CD14-positive monocyte (primary cell): ENCODE measurements at regions not wholly inside any gene's neighbourhood (a gene's known extent, or its start where the extent isn't known, plus 50 kb on each side); places are given as distances from the start of the nearest gene placed in this dataset.

Source experiments
- DNase-seq, 3 donors: peaks; one replicate each; pipeline ENCODE4 v3.0.0-alpha.2; 2011 to 2022
- H2AFZ ChIP-seq: 2 replicates; pipeline ENCODE4 v1.6.0; 2012; ENCODE audit warnings: mild to moderate bottlenecking, low read depth, low read length, inconsistent platforms; ENCODE audit not compliant: insufficient read depth, poor library complexity, severe bottlenecking
- H3K27ac ChIP-seq, 2 donors: 1 replicate in 1 of 2; 2 replicates in 1 of 2; pipeline ENCODE4 v1.5.1; 2012 to 2013; ENCODE audit warnings: low read length in 2 of 2, control low read depth in 1 of 2, inconsistent platforms in 1 of 2, low read depth in 1 of 2, mild to moderate bottlenecking in 1 of 2
- H3K27me3 ChIP-seq, 2 donors: one replicate each; pipeline versions ENCODE4 v1.6.0 to v1.6.1; 2011 to 2013; ENCODE audit warnings: low read length in 2 of 2; ENCODE audit not compliant: control insufficient read depth in 2 of 2, insufficient read depth in 2 of 2
- H3K36me3 ChIP-seq, 2 donors: replicated peaks in 1 of 2; 1 replicate in 1 of 2; 2 replicates in 1 of 2; pipeline versions ENCODE4 v1.5.1 to v1.6.1; 2012 to 2013; ENCODE audit warnings: low read length in 2 of 2, control low read depth in 1 of 2, inconsistent platforms in 1 of 2, mild to moderate bottlenecking in 1 of 2; ENCODE audit not compliant: insufficient read depth in 2 of 2, control insufficient read depth in 1 of 2
- H3K4me1 ChIP-seq, 2 donors: 1 replicate in 1 of 2; 2 replicates in 1 of 2; pipeline versions ENCODE4 v1.5.1 to v1.6.1; 2012 to 2013; ENCODE audit warnings: low read length in 2 of 2, control low read depth in 1 of 2, inconsistent platforms in 1 of 2, mild to moderate bottlenecking in 1 of 2, moderate library complexity in 1 of 2; ENCODE audit not compliant: insufficient read depth in 2 of 2, control insufficient read depth in 1 of 2
- H3K4me2 ChIP-seq: replicated peaks from 2 replicates; pipeline ENCODE3; 2012; ENCODE audit warnings: low read length, moderate library complexity, mild to moderate bottlenecking; ENCODE audit not compliant: poor library complexity, severe bottlenecking; ENCODE audit errors: extremely low read depth
- H3K4me3 ChIP-seq, 3 experiments: fragments of 200-600 bp in 1 of 3; sonication (generic) in 1 of 3; replicated peaks in 1 of 3; 1 replicate in 2 of 3; 2 replicates in 1 of 3; pipeline ENCODE4 v1.5.1; 2011 to 2013; ENCODE audit warnings: low read length in 3 of 3, mild to moderate bottlenecking in 3 of 3, control low read depth in 2 of 3, low read depth in 2 of 3, inconsistent platforms in 1 of 3, moderate library complexity in 1 of 3
- H3K79me2 ChIP-seq: 2 replicates; pipeline ENCODE4 v1.6.0; 2012; ENCODE audit warnings: mild to moderate bottlenecking, control low read depth, inconsistent platforms, low read length, moderate library complexity; ENCODE audit not compliant: insufficient read depth
- H3K9ac ChIP-seq: 2 replicates; pipeline ENCODE4 v1.6.0; 2017; ENCODE audit warnings: low read length, mild to moderate bottlenecking; ENCODE audit not compliant: insufficient read depth, poor library complexity, severe bottlenecking
- H3K9me3 ChIP-seq, 2 donors: replicated peaks in 1 of 2; 1 replicate in 1 of 2; 2 replicates in 1 of 2; pipeline versions ENCODE4 v1.5.1 to v1.6.1; 2012 to 2013; ENCODE audit warnings: low read length in 2 of 2, control low read depth in 1 of 2; ENCODE audit not compliant: control insufficient read depth in 1 of 2, insufficient read depth in 1 of 2
- H4K20me1 ChIP-seq: 2 replicates; pipeline ENCODE4 v1.6.0; 2012; ENCODE audit warnings: mild to moderate bottlenecking, low read length, control low read depth, moderate library complexity; ENCODE audit not compliant: insufficient read depth
- H3K27ac Mint-ChIP-seq, 7 donors: one replicate each; pipeline ENCODE4 v1.8.0; 2020; ENCODE audit warnings: mild to moderate bottlenecking in 7 of 7, mixed read lengths in 7 of 7, moderate library complexity in 6 of 7, inconsistent platforms in 2 of 7
- H3K27me3 Mint-ChIP-seq, 3 donors: one replicate each; pipeline ENCODE4 v1.8.0; 2021 to 2022; ENCODE audit warnings: low read depth in 3 of 3, mild to moderate bottlenecking in 3 of 3, mixed read lengths in 3 of 3, moderate library complexity in 3 of 3, inconsistent platforms in 1 of 3
- H3K36me3 Mint-ChIP-seq, 2 donors: one replicate each; pipeline ENCODE4 v1.8.0; 2020; ENCODE audit warnings: mixed read lengths in 2 of 2, inconsistent platforms in 1 of 2, mild to moderate bottlenecking in 1 of 2
- H3K4me1 Mint-ChIP-seq: one replicate; pipeline ENCODE4 v1.8.0; 2020; ENCODE audit warnings: mild to moderate bottlenecking, mixed read lengths
- H3K4me3 Mint-ChIP-seq, 2 donors: one replicate each; pipeline ENCODE4 v1.8.0; 2020; ENCODE audit warnings: mild to moderate bottlenecking in 2 of 2, mixed read lengths in 2 of 2, moderate library complexity in 1 of 2
- H3K9me3 Mint-ChIP-seq, 7 donors: one replicate each; pipeline ENCODE4 v1.8.0; 2020 to 2022; ENCODE audit warnings: mixed read lengths in 7 of 7, mild to moderate bottlenecking in 6 of 7, moderate library complexity in 6 of 7, inconsistent platforms in 2 of 7
- WGBS: methylation state at CpG from one replicate; pipeline ENCODE4 v1.1.5; 2013; ENCODE audit warnings: missing lambda C conversion rate; ENCODE audit not compliant: insufficient coverage; 5-methylcytosine and 5-hydroxymethylcytosine counted together
- intact Hi-C, 2 donors: fragments of 100-400 bp; cut with micrococcal nuclease; formaldehyde crosslinking; loops; one replicate each; pipeline versions ENCODE4 v1.15.0 to v1.15.1; 2023
- TF ChIP-seq, protein P1 (sequence below): fragments of 200-600 bp; IDR thresholded peaks from one replicate; pipeline ENCODE4 v1.8.0; 2022; ENCODE audit warnings: antibody characterized with exemption, mild to moderate bottlenecking

DNA sequence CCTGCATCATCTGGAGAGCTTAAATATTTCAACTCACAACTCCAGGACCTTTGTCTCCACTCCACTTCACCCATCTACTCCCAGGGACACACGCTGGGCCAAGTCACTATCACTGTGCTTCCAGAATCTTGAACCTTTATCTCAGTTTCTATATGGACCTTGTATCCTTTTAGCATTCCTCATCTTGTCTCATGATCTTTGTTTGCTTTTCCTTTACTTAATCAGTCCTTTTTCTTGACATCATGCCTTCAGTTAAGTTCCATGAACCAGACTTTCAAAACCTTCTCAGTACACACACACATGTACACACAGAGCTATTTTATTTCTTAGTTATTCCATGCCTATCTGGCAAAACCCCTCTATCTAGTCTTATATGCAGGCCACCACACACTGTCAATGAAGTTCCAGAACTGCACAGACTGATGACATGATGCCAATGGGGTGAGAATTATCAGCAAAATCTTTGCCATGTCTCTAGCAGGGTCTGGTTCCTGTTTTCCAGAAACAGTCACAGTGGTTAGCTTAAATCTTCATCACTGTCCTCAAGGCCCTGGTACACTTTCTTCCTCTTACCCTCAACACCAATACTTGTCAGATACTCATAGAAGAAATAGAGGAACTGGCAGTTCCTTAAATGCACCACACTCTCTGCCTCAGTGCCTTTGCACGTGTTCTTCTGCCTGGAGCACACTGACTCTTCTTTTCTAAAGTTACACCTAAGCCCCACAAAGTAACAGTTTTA lies 77.6 kb upstream of the STARD13 start:
- Mint-ChIP-seq H3K4me3 (no peak overlapping the region), H3K36me3 (peaks cover 0 to 1% of the 10 kb centered on the region in 2 donors), H3K9me3 (peaks cover 3 to 10% (median 6%) of the 10 kb centered on the region in 7 donors), H3K27ac (peak overlapping the region; percentile 75 to 93 (median 85)), H3K27me3 (peaks cover 2 to 3% (median 2%) of the 10 kb centered on the region in 3 donors), H3K4me1 (peaks cover 32% of the 10 kb centered on the region)
- Histone ChIP-seq H3K27ac (peak overlapping the region; percentile 13 to 78), H3K79me2 (no peaks in the 10 kb centered on the region), H3K9ac (no peak overlapping the region), H3K27me3 (no peaks in the 10 kb centered on the region), H2AFZ (no peak overlapping the region), H3K4me2 (no peak overlapping the region), H3K36me3 (no peaks in the 10 kb centered on the region), H3K4me1 (peaks cover 23 to 25% of the 10 kb centered on the region in 2 donors), H3K4me3 (no peak overlapping the region), H4K20me1 (no peaks in the 10 kb centered on the region), H3K9me3 (no peaks in the 10 kb centered on the region)
- DNase-seq, result peak; percentile 85 to 91 (median 87)
- intact Hi-C loops, result loop anchor here in 1 of 2 donors (10.0 kb wide), 1 partner anchor 362 kb away; no protein-coding TSS in a partner anchor
- 100% methylated on average over 1 of the region's 2 CpGs for WGBS
- TF ChIP-seq, protein P1, sequence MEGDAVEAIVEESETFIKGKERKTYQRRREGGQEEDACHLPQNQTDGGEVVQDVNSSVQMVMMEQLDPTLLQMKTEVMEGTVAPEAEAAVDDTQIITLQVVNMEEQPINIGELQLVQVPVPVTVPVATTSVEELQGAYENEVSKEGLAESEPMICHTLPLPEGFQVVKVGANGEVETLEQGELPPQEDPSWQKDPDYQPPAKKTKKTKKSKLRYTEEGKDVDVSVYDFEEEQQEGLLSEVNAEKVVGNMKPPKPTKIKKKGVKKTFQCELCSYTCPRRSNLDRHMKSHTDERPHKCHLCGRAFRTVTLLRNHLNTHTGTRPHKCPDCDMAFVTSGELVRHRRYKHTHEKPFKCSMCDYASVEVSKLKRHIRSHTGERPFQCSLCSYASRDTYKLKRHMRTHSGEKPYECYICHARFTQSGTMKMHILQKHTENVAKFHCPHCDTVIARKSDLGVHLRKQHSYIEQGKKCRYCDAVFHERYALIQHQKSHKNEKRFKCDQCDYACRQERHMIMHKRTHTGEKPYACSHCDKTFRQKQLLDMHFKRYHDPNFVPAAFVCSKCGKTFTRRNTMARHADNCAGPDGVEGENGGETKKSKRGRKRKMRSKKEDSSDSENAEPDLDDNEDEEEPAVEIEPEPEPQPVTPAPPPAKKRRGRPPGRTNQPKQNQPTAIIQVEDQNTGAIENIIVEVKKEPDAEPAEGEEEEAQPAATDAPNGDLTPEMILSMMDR, result no peak

DNA sequence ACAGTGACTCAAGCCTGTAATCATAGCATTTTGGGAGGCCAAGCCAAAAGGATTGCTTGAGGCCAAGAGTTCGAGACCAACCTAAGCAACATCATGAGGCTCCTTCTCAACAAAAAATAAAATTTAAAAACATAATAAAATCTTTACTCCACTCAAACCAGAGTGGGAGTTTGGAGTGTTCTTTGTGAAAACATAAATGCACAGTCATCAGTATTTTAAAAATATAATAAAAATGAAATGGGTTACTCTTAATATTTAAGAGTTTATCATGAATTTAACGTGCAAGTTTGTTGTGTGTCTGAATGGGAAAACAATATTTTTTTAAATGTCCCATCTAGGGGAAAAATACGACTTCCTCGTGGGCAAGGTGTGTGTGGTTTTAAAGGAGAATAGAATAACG lies 78.6 kb upstream of the STARD13 start:
- Histone ChIP-seq H3K36me3 (no peaks in the 10 kb centered on the region), H4K20me1 (no peaks in the 10 kb centered on the region), H2AFZ (no peak overlapping the region), H3K4me3 (no peak overlapping the region), H3K79me2 (no peaks in the 10 kb centered on the region), H3K4me2 (no peak overlapping the region), H3K9me3 (no peaks in the 10 kb centered on the region), H3K9ac (no peak overlapping the region), H3K27ac (peak overlapping the region in 1 of 2 donors; percentile 78), H3K27me3 (no peaks in the 10 kb centered on the region), H3K4me1 (peaks cover 25 to 26% of the 10 kb centered on the region in 2 donors)
- Mint-ChIP-seq H3K9me3 (peaks cover 1 to 10% (median 6%) of the 10 kb centered on the region in 7 donors), H3K27ac (peak overlapping the region in 3 of 7 donors; percentile 46 to 85 (median 54)), H3K4me1 (peaks cover 33% of the 10 kb centered on the region), H3K4me3 (no peak overlapping the region), H3K36me3 (peaks cover 0 to 1% of the 10 kb centered on the region in 2 donors), H3K27me3 (peaks cover 0 to 3% (median 2%) of the 10 kb centered on the region in 3 donors)
- intact Hi-C loops, result loop anchor here in 1 of 2 donors (10.0 kb wide), 1 partner anchor 361 kb away; no protein-coding TSS in a partner anchor
- TF ChIP-seq, protein P1, result no peak
- 67% methylated on average over 3 of the region's 5 CpGs for WGBS
- no peak for DNase-seq
